ENCODE measurements at regions not wholly inside any gene's neighbourhood (a gene's known extent, or its start where the extent isn't known, plus 50 kb on each side); places are given as distances from the start of the nearest gene placed in this dataset.
"Not testable (repeated sequence)": the region's sequence is repeated elsewhere in the genome, so short reads cannot be mapped to it uniquely, and the experiment has no call there.

DNA sequence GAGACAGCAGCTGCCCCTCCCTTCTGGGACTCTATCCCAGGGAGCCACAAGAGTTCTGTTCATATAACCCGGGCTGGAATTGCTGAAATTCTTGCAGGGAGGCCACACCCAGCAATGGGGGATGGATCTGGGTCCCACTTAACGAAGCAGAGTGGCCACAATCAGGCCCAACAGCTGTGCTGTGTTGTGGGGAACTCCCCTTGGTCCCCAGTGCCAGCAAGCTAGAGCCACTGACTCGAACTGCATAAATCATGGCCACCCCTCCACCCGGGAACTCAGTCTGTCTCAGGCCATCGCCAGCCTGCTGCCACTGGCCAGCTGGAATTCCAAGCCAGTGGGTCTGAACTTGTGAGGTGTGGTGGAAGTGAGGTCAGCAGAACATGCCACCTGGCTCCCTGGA lies 111.1 kb downstream of the KLF8 start:
- CTCF ChIA-PET = no interaction called here
- DNase-seq (ENCODE audit: extremely low spot score) = no peak
- POLR2A ChIA-PET = no interaction called here
- TF ChIP-seq CTCF (IDR thresholded peaks at IDR 0.05; ENCODE audit: control extremely low read depth, extremely low read depth, low read depth, missing control alignments) = no peak

DNA sequence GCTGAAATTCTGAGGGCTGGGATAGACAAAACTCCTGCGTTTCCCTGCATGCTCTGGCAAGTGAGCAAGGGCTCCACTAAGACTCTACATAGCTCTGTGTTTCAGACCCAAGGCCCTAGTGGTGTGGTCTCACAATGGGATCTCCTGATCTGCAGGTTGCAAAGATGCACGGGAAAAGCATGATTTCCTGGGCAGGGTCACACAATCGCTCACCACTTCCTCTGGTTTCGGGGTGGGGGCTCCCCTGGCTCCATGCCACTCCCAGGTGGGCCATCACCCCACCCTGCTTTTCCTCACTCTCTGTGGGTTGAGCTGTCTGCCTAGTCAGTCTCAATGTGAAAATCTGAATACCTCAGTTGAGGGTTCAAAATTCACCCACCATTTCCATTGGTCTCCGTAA lies 111.5 kb downstream of the KLF8 start:
- TF ChIP-seq CTCF (IDR thresholded peaks at IDR 0.05; ENCODE audit: control extremely low read depth, extremely low read depth, low read depth, missing control alignments) = no peak
- CTCF ChIA-PET = no interaction called here
- DNase-seq (ENCODE audit: extremely low spot score) = no peak
- POLR2A ChIA-PET = no interaction called here

DNA sequence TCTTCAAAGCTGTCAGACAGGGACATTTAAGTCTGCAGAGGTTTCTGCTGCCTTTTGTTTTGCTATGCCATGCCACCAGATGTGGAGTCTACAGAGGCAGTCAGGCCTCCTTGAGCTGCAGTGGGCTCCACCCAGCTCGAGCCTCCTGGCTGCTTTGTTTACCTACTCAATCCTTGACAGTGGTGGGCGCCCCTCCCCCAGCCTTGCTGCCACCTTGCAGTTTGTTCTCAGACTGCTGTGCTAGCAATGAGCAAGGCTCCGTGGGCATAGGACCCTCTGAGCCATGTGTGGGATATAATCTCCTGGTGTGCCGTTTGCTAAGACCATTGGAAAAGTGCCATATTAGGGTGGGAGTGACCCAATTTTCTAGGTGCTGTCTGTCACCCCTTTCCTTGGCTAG lies 126.0 kb downstream of the KLF8 start:
- CTCF ChIA-PET; DNase-seq (ENCODE audit: extremely low spot score); POLR2A ChIA-PET: not testable (repeated sequence)

GRCh38 chrX:56365171-56365570 lies 133.0 kb downstream of the KLF8 start:
- POLR2A ChIA-PET; DNase-seq (ENCODE audit: extremely low spot score): not testable (repeated sequence)
- CTCF ChIA-PET = interaction anchor here (1.8 kb wide), 1 partner anchor 30 kb away, joined by 3 read pairs; no protein-coding TSS in a partner anchor

DNA sequence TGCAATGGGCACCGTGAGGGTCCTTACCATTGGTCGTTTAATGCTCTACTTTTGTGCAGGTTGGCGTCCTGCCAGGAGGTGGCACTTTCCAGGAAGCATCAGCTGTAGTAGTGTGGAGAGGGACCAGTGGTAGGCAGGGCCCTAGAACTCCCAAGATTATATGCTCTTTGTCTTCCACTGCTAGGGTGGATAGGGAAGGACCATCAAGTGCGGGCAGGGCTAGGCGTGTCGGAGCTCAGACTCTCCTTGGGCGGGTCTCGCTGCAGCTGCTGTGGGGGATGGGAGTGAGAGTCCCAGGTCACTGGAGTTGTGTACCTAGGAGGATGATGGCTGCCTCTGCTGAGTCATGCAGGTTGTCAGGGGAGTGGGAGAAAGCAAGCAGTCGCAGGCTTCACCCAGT lies 134.7 kb downstream of the KLF8 start:
- POLR2A ChIA-PET = no interaction called here
- CTCF ChIA-PET = no interaction called here
- no peak for DNase-seq (ENCODE audit: extremely low spot score)
- no peak for TF ChIP-seq CTCF (IDR thresholded peaks at IDR 0.05; ENCODE audit: control extremely low read depth, extremely low read depth, low read depth, missing control alignments)

DNA sequence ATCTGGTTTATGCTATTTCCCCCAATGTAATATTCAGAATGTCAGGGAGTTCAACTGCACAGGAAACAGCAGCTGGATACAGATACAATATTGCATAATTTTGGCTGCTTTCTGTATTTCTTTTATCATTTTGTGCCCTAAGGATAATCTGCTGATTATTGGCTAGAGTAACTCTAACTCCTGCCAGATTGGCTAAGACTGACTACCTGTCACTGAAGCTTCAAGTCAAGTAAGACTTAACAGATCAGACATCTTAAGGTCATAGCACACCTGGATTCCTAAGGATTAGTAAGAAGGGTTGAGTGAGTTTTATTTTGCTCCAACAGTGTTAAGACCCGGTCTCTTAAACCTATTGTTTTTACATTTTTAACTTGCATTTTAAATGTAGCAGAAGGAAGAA lies 136.8 kb downstream of the KLF8 start:
- CTCF ChIA-PET = no interaction called here
- no peak for TF ChIP-seq CTCF (IDR thresholded peaks at IDR 0.05; ENCODE audit: control extremely low read depth, extremely low read depth, low read depth, missing control alignments)
- no peak for DNase-seq (ENCODE audit: extremely low spot score)
- POLR2A ChIA-PET = no interaction called here

DNA sequence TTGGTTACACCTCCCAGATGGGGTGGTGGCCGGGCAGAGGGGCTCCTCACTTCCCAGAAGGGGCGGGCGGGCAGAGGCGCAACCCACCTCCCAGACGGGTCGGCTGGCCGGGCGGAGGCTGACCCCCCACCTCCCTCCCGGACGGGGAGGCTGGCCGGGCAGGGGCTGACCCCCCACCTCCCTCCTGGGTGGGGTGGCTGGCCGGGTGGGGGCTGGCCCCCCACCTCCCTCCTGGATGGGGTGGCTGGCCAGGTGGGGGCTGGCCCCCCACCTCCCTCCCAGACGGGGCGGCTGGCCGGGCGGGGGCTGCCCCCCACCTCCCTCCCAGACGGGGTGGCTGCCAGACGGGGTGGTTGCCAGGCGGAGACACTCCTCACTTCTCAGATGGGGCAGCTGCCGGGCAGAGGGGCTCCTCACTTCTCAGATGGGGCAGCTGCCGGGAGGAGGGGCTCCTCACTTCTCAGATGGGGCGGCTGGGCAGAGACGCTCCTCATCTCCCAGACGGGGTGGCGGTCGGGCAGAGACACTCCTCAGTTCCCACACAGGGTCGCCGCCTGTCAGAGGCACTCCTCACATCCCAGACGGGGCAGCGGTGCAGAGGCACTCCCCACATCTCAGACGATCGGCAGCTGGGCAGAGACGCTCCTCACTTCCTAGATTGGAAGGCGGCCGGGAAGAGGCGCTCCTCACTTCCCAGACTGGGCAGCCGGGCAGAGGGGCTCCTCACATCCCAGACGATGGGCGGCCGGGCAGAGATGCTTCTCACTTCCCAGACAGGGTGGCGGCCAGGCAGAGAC lies 148.0 kb downstream of the KLF8 start:
- POLR2A ChIA-PET; CTCF ChIA-PET; DNase-seq (ENCODE audit: extremely low spot score): not testable (repeated sequence)

GRCh38 chrX:56382278-56382677 lies 150.1 kb downstream of the KLF8 start:
- TF ChIP-seq CTCF (IDR thresholded peaks at IDR 0.05; ENCODE audit: control extremely low read depth, extremely low read depth, low read depth, missing control alignments) = no peak
- ChIA-PET POLR2A (no interaction called here), CTCF (no interaction called here)
- DNase-seq (ENCODE audit: extremely low spot score) = no peak
